SK-N-SH (cell line): ENCODE measurements at regions not wholly inside any gene's neighbourhood (a gene's known extent, or its start where the extent isn't known, plus 50 kb on each side); places are given as distances from the start of the nearest gene placed in this dataset.

Source experiments
- CTCF ChIA-PET: fragments of 300-600, 350-600 bp; formaldehyde crosslinking; extraction: SDS; loops from one replicate; lab custom pipeline; 2021; lab: Yijun Ruan, JAX
- POLR2A ChIA-PET: fragments of 350-600 bp; sonication (Branson Sonifier 250); formaldehyde crosslinking; extraction: SDS; loops from one replicate; lab custom pipeline; 2020; ENCODE audit warnings: antibody characterized with exemption, inconsistent platforms; lab: Yijun Ruan, JAX
- DNase-seq: peaks from one replicate; pipeline ENCODE4 v3.0.0; 2012
- H2AFZ ChIP-seq: fragments of 200-600 bp; sonication (generic); 2 replicates; pipeline ENCODE4 v1.8.1; 2016; ENCODE audit warnings: antibody characterized with exemption, mild to moderate bottlenecking, low read depth
- H3F3A ChIP-seq: fragments of 200-600 bp; sonication (generic); replicated peaks from 2 replicates; pipeline ENCODE3; 2016; ENCODE audit warnings: antibody characterized with exemption, mild to moderate bottlenecking; ENCODE audit not compliant: insufficient read depth
- H3K27ac ChIP-seq, 2 experiments: fragments of 200-500 bp in 1 of 2; fragments of 200-600 bp in 1 of 2; sonication (Bioruptor generic) in 1 of 2; sonication (generic), shearing (Covaris generic) in 1 of 2; 2 replicates each; pipeline versions ENCODE4 v1.5.1 to v1.6.1; 2014 to 2016; ENCODE audit warnings: low read depth in 2 of 2, inconsistent platforms in 1 of 2, low read length in 1 of 2, mild to moderate bottlenecking in 1 of 2, mixed read lengths in 1 of 2
- H3K27me3 ChIP-seq: fragments of 200-600 bp; sonication (generic), shearing (Covaris generic); 2 replicates; pipeline ENCODE4 v1.6.1; 2016; ENCODE audit warnings: mixed run types; ENCODE audit not compliant: insufficient read depth
- H3K36me3 ChIP-seq, 2 experiments: fragments of 200-500 bp in 1 of 2; fragments of 200-600 bp in 1 of 2; sonication (Bioruptor generic) in 1 of 2; sonication (generic) in 1 of 2; replicated peaks in 1 of 2; 2 replicates each; pipeline versions ENCODE3 to v1.5.1; 2014 to 2016; ENCODE audit warnings: low read length in 1 of 2, mild to moderate bottlenecking in 1 of 2; ENCODE audit not compliant: insufficient read depth in 2 of 2, control insufficient read depth in 1 of 2
- H3K4me1 ChIP-seq, 2 experiments: fragments of 200-500 bp in 1 of 2; fragments of 200-600 bp in 1 of 2; sonication (Bioruptor generic) in 1 of 2; sonication (generic), shearing (Covaris generic) in 1 of 2; 2 replicates each; pipeline versions ENCODE4 v1.5.1 to v1.6.1; 2014 to 2016; ENCODE audit warnings: low read depth in 1 of 2, low read length in 1 of 2, mixed run types in 1 of 2; ENCODE audit not compliant: insufficient read depth in 2 of 2, control insufficient read depth in 1 of 2
- H3K4me2 ChIP-seq: fragments of 200-600 bp; sonication (generic), shearing (Covaris generic); 2 replicates; pipeline ENCODE4 v1.6.1; 2017; ENCODE audit warnings: mixed run types
- H3K4me3 ChIP-seq, 2 experiments: fragments of 200-500 bp in 1 of 2; fragments of 200-600 bp in 1 of 2; sonication (Bioruptor generic) in 1 of 2; sonication (generic), shearing (Covaris generic) in 1 of 2; 2 replicates each; pipeline versions ENCODE4 v1.5.1 to v1.8.1; 2014 to 2016; ENCODE audit warnings: low read depth in 2 of 2, inconsistent platforms in 1 of 2, low read length in 1 of 2, mild to moderate bottlenecking in 1 of 2, mixed read lengths in 1 of 2, moderate library complexity in 1 of 2
- H3K79me2 ChIP-seq: fragments of 200-600 bp; sonication (generic); 2 replicates; pipeline ENCODE4 v1.8.1; 2017; ENCODE audit warnings: mild to moderate bottlenecking; ENCODE audit not compliant: insufficient read depth
- H3K9ac ChIP-seq: fragments of 200-600 bp; sonication (generic); 2 replicates; pipeline ENCODE4 v1.6.1; 2017; ENCODE audit warnings: mixed run types
- H3K9me2 ChIP-seq: fragments of 200-600 bp; sonication (generic); 2 replicates; pipeline ENCODE4 v1.6.1; 2017; ENCODE audit warnings: mixed run types
- H3K9me3 ChIP-seq: fragments of 200-600 bp; sonication (generic); 2 replicates; pipeline ENCODE4 v1.6.1; 2017; ENCODE audit warnings: mixed run types, mild to moderate bottlenecking, moderate library complexity
- H4K20me1 ChIP-seq: fragments of 200-600 bp; sonication (generic); 2 replicates; pipeline ENCODE4 v1.6.1; 2017; ENCODE audit warnings: mild to moderate bottlenecking, mixed run types; ENCODE audit not compliant: insufficient read depth
- CHD2 ChIP-seq: fragments of 150-350 bp; IDR thresholded peaks from 2 replicates; pipeline ENCODE4 v1.6.1; 2018; ENCODE audit warnings: low read length; ENCODE audit not compliant: partially characterized antibody
- CTCF ChIP-seq: fragments of 200-600 bp; sonication (generic); IDR thresholded peaks from 2 replicates; pipeline ENCODE4 v1.6.1; 2017; ENCODE audit warnings: antibody characterized with exemption, mild to moderate bottlenecking, moderate library complexity
- EZH2phosphoT487 ChIP-seq: fragments of 200-600 bp; sonication (generic); IDR thresholded peaks from 2 replicates; pipeline ENCODE4 v1.6.1; 2017; ENCODE audit warnings: low read depth, mixed run types, mild to moderate bottlenecking, antibody characterized with exemption, moderate library complexity, borderline replicate concordance
- FOSL2 ChIP-seq: IDR thresholded peaks from 2 replicates; pipeline ENCODE4 v1.4.0; 2012; ENCODE audit warnings: low read depth, mild to moderate bottlenecking, moderate library complexity, borderline replicate concordance
- FOXJ3 ChIP-seq: sonication (generic); formaldehyde crosslinking; IDR thresholded peaks from 2 replicates; pipeline ENCODE4 v1.5.1; 2020; ENCODE audit warnings: mild to moderate bottlenecking, missing genetic modification reagents
- MXI1 ChIP-seq: IDR thresholded peaks from 2 replicates; pipeline ENCODE4 v1.6.1; 2012; ENCODE audit warnings: mild to moderate bottlenecking, low read depth, low read length, improper control_type of control experiment
- NRF1 ChIP-seq: IDR thresholded peaks from 2 replicates; pipeline ENCODE4 v1.6.1; 2012; ENCODE audit warnings: low read depth, mild to moderate bottlenecking, low read length
- PBX3 ChIP-seq: IDR thresholded peaks from 2 replicates; pipeline ENCODE4; 2012
- POLR2AphosphoS5 ChIP-seq: IDR thresholded peaks from 2 replicates; pipeline ENCODE4 v1.6.1; 2012; ENCODE audit warnings: low read depth, low read length
- RXRA ChIP-seq: IDR thresholded peaks from 2 replicates; pipeline ENCODE4 v1.4.0; 2012; ENCODE audit warnings: low read depth, mild to moderate bottlenecking, borderline replicate concordance
- SIN3A ChIP-seq: IDR thresholded peaks from 2 replicates; pipeline ENCODE4 v1.6.1; 2012; ENCODE audit warnings: low read depth, mild to moderate bottlenecking, low read length, moderate library complexity, borderline replicate concordance
- SMC3 ChIP-seq: IDR thresholded peaks from 2 replicates; pipeline ENCODE4 v1.6.1; 2012; ENCODE audit warnings: low read depth, low read length, improper control_type of control experiment
- TCF12 ChIP-seq: IDR thresholded peaks from 2 replicates; pipeline ENCODE4 v1.4.0; 2012
- USF1 ChIP-seq: IDR thresholded peaks from 2 replicates; pipeline ENCODE4 v1.4.0; 2012; ENCODE audit warnings: low read depth, borderline replicate concordance
- ZBTB33 ChIP-seq: IDR thresholded peaks from 2 replicates; pipeline ENCODE4 v1.4.0; 2012; ENCODE audit warnings: low read depth, borderline replicate concordance
- WGBS: methylation state at CpG from one replicate; pipeline ENCODE4 v1.1.6; 2017; ENCODE audit warnings: low lambda C conversion rate; 5-methylcytosine and 5-hydroxymethylcytosine counted together

- Histone ChIP-seq H3K9me2 (no peaks in the 10 kb centered on the region), H3K4me3 (no peak overlapping the region), H3K4me2 (no peak overlapping the region), H3K27me3 (peaks cover 7% of the 10 kb centered on the region; the same call in 1 of the 2 replicates), H3F3A (no peaks in the 10 kb centered on the region), H2AFZ (no peak overlapping the region), H4K20me1 (no peaks in the 10 kb centered on the region), H3K4me1 (no peaks in the 10 kb centered on the region), H3K79me2 (no peaks in the 10 kb centered on the region), H3K36me3 (no peaks in the 10 kb centered on the region), H3K9me3 (no peaks in the 10 kb centered on the region), H3K27ac (no peak overlapping the region), H3K9ac (no peak overlapping the region)
- 0% methylated on average over 1 of the region's 1 CpG for WGBS
- no peak for DNase-seq
- ChIA-PET POLR2A (no interaction called here), CTCF (no interaction called here)
- TF ChIP-seq NRF1 (no peak), EZH2phosphoT487 (no peak), PBX3 (no peak)
These were observed 74.5 kb upstream of the COL24A1 start for GRCh38 chr1:86231076-86231475.

- no peak overlapping the region for H2AFZ ChIP-seq
- ChIA-PET CTCF (no interaction called here), POLR2A (no interaction called here)
- no peaks in the 10 kb centered on the region for H3K9me3 ChIP-seq
- H3K36me3 ChIP-seq: no peaks in the 10 kb centered on the region
- H3K27ac ChIP-seq: no peak overlapping the region
- no peak overlapping the region for H3K4me3 ChIP-seq
- H3K9me2 ChIP-seq: no peaks in the 10 kb centered on the region
- WGBS: 4% methylated on average over 2 of the region's 2 CpGs
- no peaks in the 10 kb centered on the region for H3K79me2 ChIP-seq
- peaks cover 15% of the 10 kb centered on the region for H3K27me3 ChIP-seq
- no peak overlapping the region for H3K4me2 ChIP-seq
- no peaks in the 10 kb centered on the region for H4K20me1 ChIP-seq
- no peak overlapping the region for H3K9ac ChIP-seq
- TF ChIP-seq FOSL2 (no peak), RXRA (no peak), SIN3A (no peak), CHD2 (no peak)
- no peaks in the 10 kb centered on the region for H3F3A ChIP-seq
- DNase-seq: no peak
- H3K4me1 ChIP-seq: no peaks in the 10 kb centered on the region
These were observed 72.9 kb upstream of the COL24A1 start for GRCh38 chr1:86229405-86229975.

- H3K27ac ChIP-seq: no peak overlapping the region
- H4K20me1 ChIP-seq: no peaks in the 10 kb centered on the region
- H3K9ac ChIP-seq: no peak overlapping the region
- no peak overlapping the region for H3K4me3 ChIP-seq
- no peaks in the 10 kb centered on the region for H3K79me2 ChIP-seq
- no peaks in the 10 kb centered on the region for H3K9me2 ChIP-seq
- TF ChIP-seq ZBTB33 (no peak), POLR2AphosphoS5 (no peak), CTCF (no peak), TCF12 (no peak), USF1 (no peak), MXI1 (no peak), FOXJ3 (CRISPR knock-in tag) (no peak), SMC3 (no peak)
- no peaks in the 10 kb centered on the region for H3F3A ChIP-seq
- H2AFZ ChIP-seq: no peak overlapping the region
- no peaks in the 10 kb centered on the region for H3K9me3 ChIP-seq
- H3K36me3 ChIP-seq: no peaks in the 10 kb centered on the region
- ChIA-PET POLR2A (no interaction called here), CTCF (no interaction called here)
- H3K27me3 ChIP-seq: peaks cover 15% of the 10 kb centered on the region
- WGBS: 8% methylated on average over 1 of the region's 1 CpG
- H3K4me1 ChIP-seq: no peaks in the 10 kb centered on the region
- H3K4me2 ChIP-seq: no peak overlapping the region
- DNase-seq: no peak
These were observed 72.0 kb upstream of the COL24A1 start for GRCh38 chr1:86228546-86228945.
